Heart left ventricle (tissue), 13 donors: ENCODE measurements at regions not wholly inside any gene's neighbourhood (a gene's known extent, or its start where the extent isn't known, plus 50 kb on each side); places are given as distances from the start of the nearest gene placed in this dataset.

Experiments used
- POLR2A ChIP-seq, 2 donors: fragments of 450-650 bp; IDR thresholded peaks; one replicate each; pipeline ENCODE4 v1.6.1; 2017; ENCODE audit warnings: antibody characterized with exemption in 2 of 2, mild to moderate bottlenecking in 2 of 2, moderate library complexity in 2 of 2
- TF ChIP-seq, protein P1 (sequence below), 12 donors: fragments of 200-600 bp; sonication (generic) in 4 of 12; IDR thresholded peaks; one replicate each; pipeline versions ENCODE4 v1.5.0 to v1.8.0; 2018 to 2022; ENCODE audit warnings: antibody characterized with exemption in 12 of 12, mild to moderate bottlenecking in 5 of 12
- donor health status: ischemic (EF 13 %, LVEDD 7.1; RV severe dilation, severe dysfunction).
- donor health status: DM: no; HTN: yes; CAD: no.
- donor health status: DM: no; HTN: no; CAD: no.
- donor health status: ischemic (EF 25% LVEDD 6.9; RV normal size, moderate dysfunction).
- donor health status: ischemic (EF 25% LVEDD 5.7; RV mildly dilated, moderate dysfunction).
- donor health status: ischemic (EF 35%, LVEDD 5.7; RV mildly dilated, moderate dysfunction).
- donor health status: nonischemic (EF 11% LVEDD 7.7; RV severe dilation, severe dysfunction).
- donor health status: DM: yes; HTN: yes; CAD: no.
- donor health status: PGD.
- donor health status: ischemic (EF 29% LVEDD 5.4; RV normal size, mild dysfunction).
- donor health status: nonischemic (EF 23%, LVEDD 6.1; RV moderate dilation, normal function).

- TF ChIP-seq, protein P1, sequence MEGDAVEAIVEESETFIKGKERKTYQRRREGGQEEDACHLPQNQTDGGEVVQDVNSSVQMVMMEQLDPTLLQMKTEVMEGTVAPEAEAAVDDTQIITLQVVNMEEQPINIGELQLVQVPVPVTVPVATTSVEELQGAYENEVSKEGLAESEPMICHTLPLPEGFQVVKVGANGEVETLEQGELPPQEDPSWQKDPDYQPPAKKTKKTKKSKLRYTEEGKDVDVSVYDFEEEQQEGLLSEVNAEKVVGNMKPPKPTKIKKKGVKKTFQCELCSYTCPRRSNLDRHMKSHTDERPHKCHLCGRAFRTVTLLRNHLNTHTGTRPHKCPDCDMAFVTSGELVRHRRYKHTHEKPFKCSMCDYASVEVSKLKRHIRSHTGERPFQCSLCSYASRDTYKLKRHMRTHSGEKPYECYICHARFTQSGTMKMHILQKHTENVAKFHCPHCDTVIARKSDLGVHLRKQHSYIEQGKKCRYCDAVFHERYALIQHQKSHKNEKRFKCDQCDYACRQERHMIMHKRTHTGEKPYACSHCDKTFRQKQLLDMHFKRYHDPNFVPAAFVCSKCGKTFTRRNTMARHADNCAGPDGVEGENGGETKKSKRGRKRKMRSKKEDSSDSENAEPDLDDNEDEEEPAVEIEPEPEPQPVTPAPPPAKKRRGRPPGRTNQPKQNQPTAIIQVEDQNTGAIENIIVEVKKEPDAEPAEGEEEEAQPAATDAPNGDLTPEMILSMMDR (IDR thresholded peaks at IDR 0.05): no peak
- TF ChIP-seq POLR2A (IDR thresholded peaks at IDR 0.05): no peak
Measured at GRCh38 chr18:1999387-1999786, 571.9 kb downstream of the METTL4 start.
